ENCODE measurements at regions not wholly inside any gene's neighbourhood (a gene's known extent, or its start where the extent isn't known, plus 50 kb on each side); places are given as distances from the start of the nearest gene placed in this dataset.
A peak's percentile ranks its signal among the peaks of the same experiment; 100 is the strongest.

GRCh38 chr13:65470781-65471180 lies 1759.4 kb downstream of the PCDH9 start (continued):
- TF ChIP-seq CBFB (CRISPR knock-in tag; IDR thresholded peaks at IDR 0.05; ENCODE audit: low read depth) (no peak), CREB1 (CRISPR knock-in tag; IDR thresholded peaks at IDR 0.05) (no peak), FOXK1 (CRISPR knock-in tag; IDR thresholded peaks at IDR 0.05) (no peak)
- TF ChIP-seq, protein P1, sequence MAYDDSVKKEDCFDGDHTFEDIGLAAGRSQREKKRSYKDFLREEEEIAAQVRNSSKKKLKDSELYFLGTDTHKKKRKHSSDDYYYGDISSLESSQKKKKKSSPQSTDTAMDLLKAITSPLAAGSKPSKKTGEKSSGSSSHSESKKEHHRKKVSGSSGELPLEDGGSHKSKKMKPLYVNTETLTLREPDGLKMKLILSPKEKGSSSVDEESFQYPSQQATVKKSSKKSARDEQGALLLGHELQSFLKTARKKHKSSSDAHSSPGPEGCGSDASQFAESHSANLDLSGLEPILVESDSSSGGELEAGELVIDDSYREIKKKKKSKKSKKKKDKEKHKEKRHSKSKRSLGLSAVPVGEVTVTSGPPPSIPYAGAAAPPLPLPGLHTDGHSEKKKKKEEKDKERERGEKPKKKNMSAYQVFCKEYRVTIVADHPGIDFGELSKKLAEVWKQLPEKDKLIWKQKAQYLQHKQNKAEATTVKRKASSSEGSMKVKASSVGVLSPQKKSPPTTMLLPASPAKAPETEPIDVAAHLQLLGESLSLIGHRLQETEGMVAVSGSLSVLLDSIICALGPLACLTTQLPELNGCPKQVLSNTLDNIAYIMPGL (CRISPR knock-in tag; IDR thresholded peaks at IDR 0.05) = no peak

DNA sequence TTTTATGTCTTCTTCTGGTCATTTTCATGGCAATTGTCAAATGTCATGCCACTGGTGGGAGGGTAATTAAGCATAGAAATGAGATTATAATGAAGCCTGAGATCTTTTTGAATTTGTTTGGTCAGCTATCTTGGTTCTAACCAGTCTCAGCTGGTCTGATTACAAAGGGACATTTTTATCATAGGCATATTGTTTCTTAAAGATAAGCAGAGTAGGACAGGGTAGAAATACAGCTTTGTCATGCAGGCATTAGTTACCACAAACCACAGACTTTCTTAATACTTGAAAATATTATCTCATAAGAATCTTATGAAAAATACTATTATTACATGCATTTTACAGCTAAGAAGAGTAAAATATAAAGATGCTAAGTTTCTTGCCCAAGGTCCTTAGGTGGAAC lies 1761.5 kb downstream of the PCDH9 start:
- TF ChIP-seq MXD4 (CRISPR knock-in tag; IDR thresholded peaks at IDR 0.05; ENCODE audit: borderline replicate concordance) (no peak), FOXK1 (CRISPR knock-in tag; IDR thresholded peaks at IDR 0.05) (no peak), NR3C1 (CRISPR knock-in tag; conservative IDR thresholded peaks at IDR 0.05; ENCODE audit: low read depth) (no peak), EMX1 (CRISPR knock-in tag; IDR thresholded peaks at IDR 0.05) (no peak), ETV6 (CRISPR knock-in tag; IDR thresholded peaks at IDR 0.05) (no peak), IRF2 (CRISPR knock-in tag; IDR thresholded peaks at IDR 0.05; ENCODE audit: borderline replicate concordance, low read depth) (no peak), GABPB1 (CRISPR knock-in tag; IDR thresholded peaks at IDR 0.05) (no peak), CREM (CRISPR knock-in tag; IDR thresholded peaks at IDR 0.05) (no peak)
- TF ChIP-seq, protein P2, sequence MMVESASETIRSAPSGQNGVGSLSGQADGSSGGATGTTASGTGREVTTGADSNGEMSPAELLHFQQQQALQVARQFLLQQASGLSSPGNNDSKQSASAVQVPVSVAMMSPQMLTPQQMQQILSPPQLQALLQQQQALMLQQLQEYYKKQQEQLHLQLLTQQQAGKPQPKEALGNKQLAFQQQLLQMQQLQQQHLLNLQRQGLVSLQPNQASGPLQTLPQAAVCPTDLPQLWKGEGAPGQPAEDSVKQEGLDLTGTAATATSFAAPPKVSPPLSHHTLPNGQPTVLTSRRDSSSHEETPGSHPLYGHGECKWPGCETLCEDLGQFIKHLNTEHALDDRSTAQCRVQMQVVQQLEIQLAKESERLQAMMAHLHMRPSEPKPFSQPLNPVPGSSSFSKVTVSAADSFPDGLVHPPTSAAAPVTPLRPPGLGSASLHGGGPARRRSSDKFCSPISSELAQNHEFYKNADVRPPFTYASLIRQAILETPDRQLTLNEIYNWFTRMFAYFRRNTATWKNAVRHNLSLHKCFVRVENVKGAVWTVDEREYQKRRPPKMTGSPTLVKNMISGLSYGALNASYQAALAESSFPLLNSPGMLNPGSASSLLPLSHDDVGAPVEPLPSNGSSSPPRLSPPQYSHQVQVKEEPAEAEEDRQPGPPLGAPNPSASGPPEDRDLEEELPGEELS (CRISPR knock-in tag; IDR thresholded peaks at IDR 0.05) = no peak
- TF ChIP-seq, protein P3, sequence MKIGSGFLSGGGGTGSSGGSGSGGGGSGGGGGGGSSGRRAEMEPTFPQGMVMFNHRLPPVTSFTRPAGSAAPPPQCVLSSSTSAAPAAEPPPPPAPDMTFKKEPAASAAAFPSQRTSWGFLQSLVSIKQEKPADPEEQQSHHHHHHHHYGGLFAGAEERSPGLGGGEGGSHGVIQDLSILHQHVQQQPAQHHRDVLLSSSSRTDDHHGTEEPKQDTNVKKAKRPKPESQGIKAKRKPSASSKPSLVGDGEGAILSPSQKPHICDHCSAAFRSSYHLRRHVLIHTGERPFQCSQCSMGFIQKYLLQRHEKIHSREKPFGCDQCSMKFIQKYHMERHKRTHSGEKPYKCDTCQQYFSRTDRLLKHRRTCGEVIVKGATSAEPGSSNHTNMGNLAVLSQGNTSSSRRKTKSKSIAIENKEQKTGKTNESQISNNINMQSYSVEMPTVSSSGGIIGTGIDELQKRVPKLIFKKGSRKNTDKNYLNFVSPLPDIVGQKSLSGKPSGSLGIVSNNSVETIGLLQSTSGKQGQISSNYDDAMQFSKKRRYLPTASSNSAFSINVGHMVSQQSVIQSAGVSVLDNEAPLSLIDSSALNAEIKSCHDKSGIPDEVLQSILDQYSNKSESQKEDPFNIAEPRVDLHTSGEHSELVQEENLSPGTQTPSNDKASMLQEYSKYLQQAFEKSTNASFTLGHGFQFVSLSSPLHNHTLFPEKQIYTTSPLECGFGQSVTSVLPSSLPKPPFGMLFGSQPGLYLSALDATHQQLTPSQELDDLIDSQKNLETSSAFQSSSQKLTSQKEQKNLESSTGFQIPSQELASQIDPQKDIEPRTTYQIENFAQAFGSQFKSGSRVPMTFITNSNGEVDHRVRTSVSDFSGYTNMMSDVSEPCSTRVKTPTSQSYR (CRISPR knock-in tag; IDR thresholded peaks at IDR 0.05) = no peak
- Mint-ChIP-seq H3K4me1 (no peaks in the 10 kb centered on the region), H3K36me3 (no peaks in the 10 kb centered on the region), H3K27ac (no peak overlapping the region), H3K4me3 (no peak overlapping the region), H3K9me3 (peaks cover 11% of the 10 kb centered on the region), H3K27me3 (ENCODE audit: low read depth) (no peaks in the 10 kb centered on the region; the same call in 1 of the 2 replicates)
- ATAC-seq (no peak), DNase-seq (ENCODE audit: low spot score) (no peak)
- ChIA-PET CTCF (no interaction called here), POLR2A (no interaction called here)

GRCh38 chr13:65461590-65461989 lies 1768.5 kb downstream of the PCDH9 start:
- no peak for DNase-seq (ENCODE audit: low spot score)
- TF ChIP-seq, protein P1 (CRISPR knock-in tag; IDR thresholded peaks at IDR 0.05) = no peak
- TF ChIP-seq NFE2L1 (CRISPR knock-in tag; IDR thresholded peaks at IDR 0.05) (no peak), ESRRA (CRISPR knock-in tag; IDR thresholded peaks at IDR 0.05; ENCODE audit: borderline replicate concordance) (no peak), MYBL2 (CRISPR knock-in tag; IDR thresholded peaks at IDR 0.05) (no peak), HMGA2 (CRISPR knock-in tag; IDR thresholded peaks at IDR 0.05) (no peak), SOX15 (CRISPR knock-in tag; IDR thresholded peaks at IDR 0.05) (no peak), IRF1 (CRISPR knock-in tag; IDR thresholded peaks at IDR 0.05) (no peak), CREM (CRISPR knock-in tag; IDR thresholded peaks at IDR 0.05) (no peak)
- TF ChIP-seq, protein P4, sequence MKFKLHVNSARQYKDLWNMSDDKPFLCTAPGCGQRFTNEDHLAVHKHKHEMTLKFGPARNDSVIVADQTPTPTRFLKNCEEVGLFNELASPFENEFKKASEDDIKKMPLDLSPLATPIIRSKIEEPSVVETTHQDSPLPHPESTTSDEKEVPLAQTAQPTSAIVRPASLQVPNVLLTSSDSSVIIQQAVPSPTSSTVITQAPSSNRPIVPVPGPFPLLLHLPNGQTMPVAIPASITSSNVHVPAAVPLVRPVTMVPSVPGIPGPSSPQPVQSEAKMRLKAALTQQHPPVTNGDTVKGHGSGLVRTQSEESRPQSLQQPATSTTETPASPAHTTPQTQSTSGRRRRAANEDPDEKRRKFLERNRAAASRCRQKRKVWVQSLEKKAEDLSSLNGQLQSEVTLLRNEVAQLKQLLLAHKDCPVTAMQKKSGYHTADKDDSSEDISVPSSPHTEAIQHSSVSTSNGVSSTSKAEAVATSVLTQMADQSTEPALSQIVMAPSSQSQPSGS (CRISPR knock-in tag; IDR thresholded peaks at IDR 0.05; ENCODE audit: borderline replicate concordance, low read depth) = no peak
- TF ChIP-seq, protein P5, sequence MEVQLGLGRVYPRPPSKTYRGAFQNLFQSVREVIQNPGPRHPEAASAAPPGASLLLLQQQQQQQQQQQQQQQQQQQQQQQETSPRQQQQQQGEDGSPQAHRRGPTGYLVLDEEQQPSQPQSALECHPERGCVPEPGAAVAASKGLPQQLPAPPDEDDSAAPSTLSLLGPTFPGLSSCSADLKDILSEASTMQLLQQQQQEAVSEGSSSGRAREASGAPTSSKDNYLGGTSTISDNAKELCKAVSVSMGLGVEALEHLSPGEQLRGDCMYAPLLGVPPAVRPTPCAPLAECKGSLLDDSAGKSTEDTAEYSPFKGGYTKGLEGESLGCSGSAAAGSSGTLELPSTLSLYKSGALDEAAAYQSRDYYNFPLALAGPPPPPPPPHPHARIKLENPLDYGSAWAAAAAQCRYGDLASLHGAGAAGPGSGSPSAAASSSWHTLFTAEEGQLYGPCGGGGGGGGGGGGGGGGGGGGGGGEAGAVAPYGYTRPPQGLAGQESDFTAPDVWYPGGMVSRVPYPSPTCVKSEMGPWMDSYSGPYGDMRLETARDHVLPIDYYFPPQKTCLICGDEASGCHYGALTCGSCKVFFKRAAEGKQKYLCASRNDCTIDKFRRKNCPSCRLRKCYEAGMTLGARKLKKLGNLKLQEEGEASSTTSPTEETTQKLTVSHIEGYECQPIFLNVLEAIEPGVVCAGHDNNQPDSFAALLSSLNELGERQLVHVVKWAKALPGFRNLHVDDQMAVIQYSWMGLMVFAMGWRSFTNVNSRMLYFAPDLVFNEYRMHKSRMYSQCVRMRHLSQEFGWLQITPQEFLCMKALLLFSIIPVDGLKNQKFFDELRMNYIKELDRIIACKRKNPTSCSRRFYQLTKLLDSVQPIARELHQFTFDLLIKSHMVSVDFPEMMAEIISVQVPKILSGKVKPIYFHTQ (CRISPR knock-in tag; IDR thresholded peaks at IDR 0.05) = no peak

More at GRCh38 chr13:65461590-65461989, 1768.5 kb downstream of the PCDH9 start:
- no peaks in the 10 kb centered on the region for H3K36me3 Mint-ChIP-seq
- peak overlapping the region; percentile 54 for H3K27ac Mint-ChIP-seq
- ATAC-seq = peak; percentile 72
- H3K4me3 Mint-ChIP-seq = no peak overlapping the region
- peaks cover 28% of the 10 kb centered on the region for H3K4me1 Mint-ChIP-seq
- POLR2A ChIA-PET = no interaction called here
- H3K27me3 Mint-ChIP-seq (ENCODE audit: low read depth) = no peaks in the 10 kb centered on the region; the same call in 1 of the 2 replicates
- peaks cover 15% of the 10 kb centered on the region for H3K9me3 Mint-ChIP-seq
- CTCF ChIA-PET = no interaction called here
